H9 (cell line): ENCODE measurements at regions not wholly inside any gene's neighbourhood (a gene's known extent, or its start where the extent isn't known, plus 50 kb on each side); places are given as distances from the start of the nearest gene placed in this dataset.

ENCODE experiments used
- DNase-seq: peaks from one replicate; pipeline ENCODE4 v3.0.0-alpha.2; 2017
- H2AFZ ChIP-seq: one replicate; pipeline ENCODE4 v1.6.1; 2013; ENCODE audit warnings: mild to moderate bottlenecking, low read length, control low read depth, moderate library complexity
- H2AK5ac ChIP-seq: 2 replicates; pipeline ENCODE4 v1.6.1; 2013; ENCODE audit warnings: low read length, control low read depth, mixed read lengths; ENCODE audit not compliant: insufficient read length
- H2BK120ac ChIP-seq: one replicate; pipeline ENCODE4 v1.6.1; 2013; ENCODE audit warnings: low read depth, mild to moderate bottlenecking, low read length, control low read depth, inconsistent platforms; ENCODE audit not compliant: poor library complexity, severe bottlenecking
- H2BK12ac ChIP-seq: 2 replicates; pipeline ENCODE4 v1.6.1; 2013; ENCODE audit warnings: low read length, control low read depth, mixed read lengths, low read depth; ENCODE audit not compliant: insufficient read length
- H2BK15ac ChIP-seq: 2 replicates; pipeline ENCODE4 v1.6.1; 2013; ENCODE audit warnings: low read depth, low read length, control low read depth
- H2BK20ac ChIP-seq: one replicate; pipeline ENCODE4 v1.6.1; 2013; ENCODE audit warnings: low read depth, mild to moderate bottlenecking, low read length, control low read depth, inconsistent platforms; ENCODE audit not compliant: poor library complexity, severe bottlenecking
- H2BK5ac ChIP-seq: 2 replicates; pipeline ENCODE4 v1.6.1; 2013; ENCODE audit warnings: low read length, control low read depth, mixed read lengths; ENCODE audit not compliant: insufficient read length
- H3K14ac ChIP-seq: 2 replicates; pipeline ENCODE4 v1.6.1; 2013; ENCODE audit warnings: low read length, control low read depth; ENCODE audit not compliant: insufficient read depth
- H3K18ac ChIP-seq: 2 replicates; pipeline ENCODE4 v1.6.1; 2013; ENCODE audit warnings: low read depth, mild to moderate bottlenecking, mixed read lengths, low read length, control low read depth; ENCODE audit not compliant: insufficient read length
- H3K23ac ChIP-seq: 2 replicates; pipeline ENCODE4 v1.6.1; 2013; ENCODE audit warnings: low read length, control low read depth, mixed read lengths, low read depth; ENCODE audit not compliant: insufficient read length
- H3K23me2 ChIP-seq: 2 replicates; pipeline ENCODE4 v1.6.1; 2013; ENCODE audit warnings: low read depth, mild to moderate bottlenecking, mixed read lengths, low read length, control low read depth; ENCODE audit not compliant: insufficient read length, poor library complexity, severe bottlenecking
- H3K27ac ChIP-seq: 2 replicates; pipeline ENCODE4 v1.5.1; 2013; ENCODE audit warnings: low read length, control low read depth, mixed read lengths, low read depth; ENCODE audit not compliant: insufficient read length
- H3K27me3 ChIP-seq: 2 replicates; pipeline ENCODE4 v1.6.1; 2013; ENCODE audit warnings: low read length, control low read depth, inconsistent platforms; ENCODE audit not compliant: insufficient read depth
- H3K4ac ChIP-seq: 2 replicates; pipeline ENCODE4 v1.6.1; 2013; ENCODE audit warnings: low read depth, mild to moderate bottlenecking, control low read depth, inconsistent platforms, low read length, moderate library complexity
- H3K4me1 ChIP-seq: 2 replicates; pipeline ENCODE4 v1.6.1; 2013; ENCODE audit warnings: low read length, control low read depth, inconsistent platforms; ENCODE audit not compliant: insufficient read depth
- H3K4me2 ChIP-seq: 2 replicates; pipeline ENCODE4 v1.6.1; 2013; ENCODE audit warnings: low read length, control low read depth, mixed read lengths; ENCODE audit not compliant: insufficient read length, insufficient read depth
- H3K56ac ChIP-seq: 2 replicates; pipeline ENCODE4 v1.6.1; 2013; ENCODE audit warnings: low read depth, mild to moderate bottlenecking, mixed read lengths, low read length, control low read depth; ENCODE audit not compliant: insufficient read length
- H3K79me1 ChIP-seq: 2 replicates; pipeline ENCODE4 v1.6.1; 2013; ENCODE audit warnings: low read depth, mild to moderate bottlenecking, moderate library complexity, low read length, control low read depth, inconsistent platforms; ENCODE audit not compliant: insufficient read depth, poor library complexity, severe bottlenecking
- H3K79me2 ChIP-seq: 2 replicates; pipeline ENCODE4 v1.6.1; 2013; ENCODE audit warnings: low read length, control low read depth, inconsistent platforms; ENCODE audit not compliant: insufficient read depth
- H3K9ac ChIP-seq: 2 replicates; pipeline ENCODE4 v1.6.1; 2013; ENCODE audit warnings: low read length, control low read depth, mixed read lengths; ENCODE audit not compliant: insufficient read length; ENCODE audit errors: extremely low read depth
- H3K9me3 ChIP-seq: one replicate; pipeline ENCODE4 v1.6.1; 2013; ENCODE audit warnings: low read depth, low read length, inconsistent platforms; ENCODE audit not compliant: control insufficient read depth
- H3T11ph ChIP-seq: one replicate; pipeline ENCODE4 v1.6.1; 2013; ENCODE audit warnings: mild to moderate bottlenecking, low read length, control low read depth, inconsistent platforms
- H4K20me1 ChIP-seq: one replicate; pipeline ENCODE4 v1.6.1; 2013; ENCODE audit not compliant: control insufficient read depth, insufficient read length, insufficient read depth
- H4K5ac ChIP-seq: 2 replicates; pipeline ENCODE4 v1.6.1; 2013; ENCODE audit warnings: low read depth, mild to moderate bottlenecking, mixed read lengths, low read length, control low read depth; ENCODE audit not compliant: insufficient read length
- H4K8ac ChIP-seq: replicated peaks from 2 replicates; pipeline ENCODE4 v1.6.1; 2013; ENCODE audit warnings: low read length, control low read depth, mixed read lengths, low read depth; ENCODE audit not compliant: insufficient read length
- H4K91ac ChIP-seq: 2 replicates; pipeline ENCODE4 v1.6.1; 2013; ENCODE audit warnings: low read depth, mild to moderate bottlenecking, moderate library complexity, mixed read lengths, low read length, control low read depth; ENCODE audit not compliant: insufficient read length
- H3K27ac Mint-ChIP-seq, 3 experiments: 2 replicates in 2 of 3; 3 replicates in 1 of 3; pipeline ENCODE4 v1.8.0; 2020 to 2021; ENCODE audit warnings: mixed read lengths in 3 of 3, mild to moderate bottlenecking in 1 of 3, moderate library complexity in 1 of 3
- H3K27me3 Mint-ChIP-seq: 2 replicates; pipeline ENCODE4 v1.8.0; 2021; ENCODE audit warnings: low read depth, mild to moderate bottlenecking, moderate library complexity, mixed read lengths
- H3K36me3 Mint-ChIP-seq, 3 experiments: 2 replicates in 2 of 3; 3 replicates in 1 of 3; pipeline ENCODE4 v1.8.0; 2020 to 2021; ENCODE audit warnings: low read depth in 3 of 3, mixed read lengths in 3 of 3; ENCODE audit not compliant: insufficient read depth in 1 of 3
- H3K4me1 Mint-ChIP-seq, 2 experiments: 2 replicates each; pipeline ENCODE4 v1.8.0; 2020; ENCODE audit warnings: mixed read lengths in 2 of 2
- H3K4me3 Mint-ChIP-seq, 2 experiments: 2 replicates in 1 of 2; 3 replicates in 1 of 2; pipeline ENCODE4 v1.8.0; 2020 to 2021; ENCODE audit warnings: mild to moderate bottlenecking in 2 of 2, mixed read lengths in 2 of 2, moderate library complexity in 1 of 2
- H3K9me3 Mint-ChIP-seq, 2 experiments: 2 replicates in 1 of 2; 3 replicates in 1 of 2; pipeline ENCODE4 v1.8.0; 2020; ENCODE audit warnings: mild to moderate bottlenecking in 2 of 2, mixed read lengths in 2 of 2, moderate library complexity in 1 of 2
- WGBS: extraction: QIAGEN DNeasy Blood & Tissue Kit; methylation state at CpG from one replicate; pipeline ENCODE4 v1.1.7; 2013; ENCODE audit warnings: missing lambda C conversion rate, low lambda C conversion rate, mixed read lengths; ENCODE audit not compliant: insufficient read length; ENCODE audit errors: extremely low coverage; 5-methylcytosine and 5-hydroxymethylcytosine counted together
- TF ChIP-seq, protein P1 (sequence below): fragments of 200-600 bp; sonication (generic); conservative IDR thresholded peaks from 3 replicates; pipeline ENCODE4 v1.8.0; 2021; ENCODE audit warnings: antibody characterized with exemption, mild to moderate bottlenecking

DNA sequence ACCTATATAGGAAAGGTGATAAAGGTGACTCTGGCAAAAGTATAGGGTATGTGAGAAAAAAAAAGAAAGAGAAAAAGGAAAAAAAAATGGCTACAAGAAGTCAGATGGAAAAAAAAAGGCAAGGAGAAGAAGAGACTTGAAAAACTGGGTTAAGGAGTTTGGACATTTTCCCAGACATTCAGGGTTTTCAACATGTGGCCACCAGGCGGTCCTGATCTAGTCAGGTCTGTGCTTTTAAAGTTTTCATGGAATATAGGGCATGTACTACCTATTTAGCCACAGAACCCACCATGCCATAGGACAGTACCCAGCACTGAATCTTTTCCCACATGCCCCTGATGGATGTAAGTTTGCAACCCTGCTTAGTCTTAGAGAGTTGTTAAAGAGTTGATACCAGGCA, 433.7 kb downstream of the MAFB start:
- H2BK15ac ChIP-seq = no peak overlapping the region
- no peak overlapping the region for H3T11ph ChIP-seq
- no peak overlapping the region for H2BK120ac ChIP-seq
- no peak for DNase-seq
- no peak overlapping the region for H4K8ac ChIP-seq
- H3K9me3 ChIP-seq = no peaks in the 10 kb centered on the region
- H2BK5ac ChIP-seq = no peak overlapping the region
- Mint-ChIP-seq H3K27ac (no peak overlapping the region), H3K27me3 (no peaks in the 10 kb centered on the region), H3K4me1 (peaks cover 0 to 2% of the 10 kb centered on the region in 2 experiments; a peak in 1 of 4 replicates), H3K9me3 (peaks cover 8% of the 10 kb centered on the region in 2 experiments), H3K36me3 (peaks cover 5 to 12% (median 8%) of the 10 kb centered on the region in 3 experiments), H3K4me3 (no peak overlapping the region)
- H3K79me1 ChIP-seq = no peaks in the 10 kb centered on the region
- H3K4me2 ChIP-seq = no peak overlapping the region
- WGBS = no CpG with 5 or more reads among the region's 1 CpG
- H2BK12ac ChIP-seq = no peak overlapping the region
- no peaks in the 10 kb centered on the region for H3K79me2 ChIP-seq
- TF ChIP-seq, protein P1, sequence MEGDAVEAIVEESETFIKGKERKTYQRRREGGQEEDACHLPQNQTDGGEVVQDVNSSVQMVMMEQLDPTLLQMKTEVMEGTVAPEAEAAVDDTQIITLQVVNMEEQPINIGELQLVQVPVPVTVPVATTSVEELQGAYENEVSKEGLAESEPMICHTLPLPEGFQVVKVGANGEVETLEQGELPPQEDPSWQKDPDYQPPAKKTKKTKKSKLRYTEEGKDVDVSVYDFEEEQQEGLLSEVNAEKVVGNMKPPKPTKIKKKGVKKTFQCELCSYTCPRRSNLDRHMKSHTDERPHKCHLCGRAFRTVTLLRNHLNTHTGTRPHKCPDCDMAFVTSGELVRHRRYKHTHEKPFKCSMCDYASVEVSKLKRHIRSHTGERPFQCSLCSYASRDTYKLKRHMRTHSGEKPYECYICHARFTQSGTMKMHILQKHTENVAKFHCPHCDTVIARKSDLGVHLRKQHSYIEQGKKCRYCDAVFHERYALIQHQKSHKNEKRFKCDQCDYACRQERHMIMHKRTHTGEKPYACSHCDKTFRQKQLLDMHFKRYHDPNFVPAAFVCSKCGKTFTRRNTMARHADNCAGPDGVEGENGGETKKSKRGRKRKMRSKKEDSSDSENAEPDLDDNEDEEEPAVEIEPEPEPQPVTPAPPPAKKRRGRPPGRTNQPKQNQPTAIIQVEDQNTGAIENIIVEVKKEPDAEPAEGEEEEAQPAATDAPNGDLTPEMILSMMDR = peak; percentile 46
- no peaks in the 10 kb centered on the region for H3K4me1 ChIP-seq
- no peak overlapping the region for H3K56ac ChIP-seq
- no peak overlapping the region for H2BK20ac ChIP-seq
- no peak overlapping the region for H3K14ac ChIP-seq
- H3K27ac ChIP-seq = no peak overlapping the region
- H2AFZ ChIP-seq = no peak overlapping the region
- no peaks in the 10 kb centered on the region for H3K23me2 ChIP-seq
- H3K18ac ChIP-seq = no peak overlapping the region
- no peak overlapping the region for H3K23ac ChIP-seq
- H2AK5ac ChIP-seq = no peak overlapping the region
- H4K91ac ChIP-seq = no peak overlapping the region
- no peaks in the 10 kb centered on the region for H3K27me3 ChIP-seq
- no peak overlapping the region for H3K9ac ChIP-seq
- H3K4ac ChIP-seq = no peak overlapping the region
- H4K5ac ChIP-seq = no peak overlapping the region
- H4K20me1 ChIP-seq = peaks cover 2% of the 10 kb centered on the region
